OCI-M2 (cell line): ENCODE measurements at regions not wholly inside any gene's neighbourhood (a gene's known extent, or its start where the extent isn't known, plus 50 kb on each side); places are given as distances from the start of the nearest gene placed in this dataset.
"Not testable (repeated sequence)": the region's sequence is repeated elsewhere in the genome, so short reads cannot be mapped to it uniquely, and the experiment has no call there.

Experiments used
- DNase-seq: peaks from one replicate; lab custom pipeline; 2025; ENCODE audit not compliant: unreplicated experiment; lab: John Stamatoyannopoulos, UW

DNA sequence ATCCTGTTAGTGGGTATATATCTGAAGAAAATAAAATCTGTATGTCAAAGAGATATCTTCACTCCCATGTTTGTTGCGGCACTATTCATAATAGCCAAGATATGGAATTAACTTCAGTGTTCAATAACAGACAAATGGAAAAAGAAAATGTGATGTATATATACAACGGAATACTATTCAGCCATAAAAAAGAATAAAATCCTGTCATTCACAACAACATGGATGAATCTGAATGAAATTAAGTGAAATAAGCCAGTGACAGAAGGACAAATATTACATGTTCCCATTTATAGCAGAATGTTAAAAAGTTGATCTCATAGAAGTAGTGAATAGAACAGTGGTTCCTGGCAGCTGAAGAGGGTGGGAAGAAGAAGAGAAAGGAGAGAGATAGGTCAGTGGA lies 239.1 kb upstream of the RUNX1 start:
- DNase-seq = no peak

- DNase-seq = no peak
Observed at GRCh38 chr21:35284199-35284598, 235.1 kb upstream of the RUNX1 start.

DNA sequence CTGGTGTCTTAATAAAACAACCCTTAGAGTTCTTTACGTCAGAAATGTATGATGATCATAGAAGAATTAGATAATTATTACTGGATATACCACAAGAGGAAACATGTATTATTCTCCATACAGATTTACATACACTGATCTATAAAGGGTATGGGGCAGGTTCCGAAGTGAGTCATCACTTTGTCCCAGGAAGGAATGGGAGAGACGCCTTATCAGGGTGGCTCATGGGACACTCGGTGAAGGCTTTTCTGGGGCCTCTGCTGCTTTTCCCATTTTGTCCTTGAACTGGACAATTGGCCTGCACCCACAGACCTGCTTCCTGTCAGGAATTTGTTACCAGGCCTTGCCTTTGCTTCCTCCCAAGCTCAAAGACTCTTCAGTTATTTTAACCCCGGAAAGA lies 233.8 kb upstream of the RUNX1 start:
- no peak for DNase-seq

- DNase-seq = no peak
Observed at GRCh38 chr21:35281956-35282355, 232.9 kb upstream of the RUNX1 start.

DNA sequence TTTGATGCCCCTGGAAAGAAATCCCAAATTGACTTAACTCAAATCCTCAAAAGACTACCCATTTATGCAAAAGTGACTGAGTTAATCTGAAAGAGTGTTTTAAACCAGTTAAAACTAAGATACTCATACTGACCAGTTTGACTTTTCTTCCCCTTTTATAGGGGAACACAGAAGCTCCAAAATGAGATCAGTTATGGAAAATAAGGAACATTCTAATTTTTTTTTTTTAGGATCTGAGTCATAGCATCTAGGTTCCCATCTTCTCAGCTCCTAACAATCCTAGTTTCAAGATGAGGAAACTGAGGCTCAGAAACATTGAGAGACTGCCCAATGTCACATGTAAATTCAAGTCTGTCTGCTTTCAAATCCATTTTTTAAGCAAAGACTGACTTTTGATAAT lies 231.1 kb upstream of the RUNX1 start:
- no peak for DNase-seq

DNA sequence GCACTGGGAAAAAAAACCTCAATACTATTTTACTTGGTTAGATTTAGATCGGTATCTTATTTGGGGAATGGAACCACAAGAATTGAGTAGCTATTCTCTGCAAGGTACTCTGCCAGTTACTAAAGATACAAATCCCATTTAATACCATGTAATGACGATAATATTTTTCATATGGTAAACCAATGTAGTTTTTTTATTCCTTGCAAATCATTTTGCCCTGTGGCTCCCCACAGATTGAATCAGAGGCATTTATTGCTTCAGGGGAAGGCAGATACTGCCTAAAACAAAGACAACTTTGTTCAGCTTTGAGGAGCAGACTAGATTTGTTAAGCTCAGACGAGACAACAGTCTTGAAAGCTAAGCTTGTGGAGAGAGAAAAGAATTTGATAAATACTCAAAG lies 226.7 kb upstream of the RUNX1 start:
- DNase-seq = no peak

DNA sequence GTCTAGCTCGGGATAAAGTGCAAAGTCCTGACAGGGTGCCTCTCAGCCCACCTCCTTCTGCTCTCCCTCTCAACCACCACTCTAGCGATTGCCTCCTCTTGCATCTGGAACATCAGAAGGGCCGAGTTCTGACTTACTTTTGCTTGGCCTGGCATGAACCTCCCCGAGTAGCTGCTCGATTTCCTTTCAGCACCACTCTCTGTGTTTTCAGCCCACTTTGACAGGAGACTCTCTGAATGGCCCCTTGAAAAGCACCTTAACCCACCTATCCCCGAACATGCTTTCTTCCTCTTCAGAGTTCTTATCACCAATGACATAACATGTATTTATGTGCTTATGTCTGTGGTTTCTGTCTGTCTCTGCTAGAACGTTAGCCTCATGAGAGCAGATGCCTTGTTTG lies 225.8 kb upstream of the RUNX1 start:
- DNase-seq = no peak

GRCh38 chr21:35274090-35274489 lies 225.0 kb upstream of the RUNX1 start:
- no peak for DNase-seq

GRCh38 chr21:35273333-35273732 lies 224.2 kb upstream of the RUNX1 start:
- no peak for DNase-seq

DNA sequence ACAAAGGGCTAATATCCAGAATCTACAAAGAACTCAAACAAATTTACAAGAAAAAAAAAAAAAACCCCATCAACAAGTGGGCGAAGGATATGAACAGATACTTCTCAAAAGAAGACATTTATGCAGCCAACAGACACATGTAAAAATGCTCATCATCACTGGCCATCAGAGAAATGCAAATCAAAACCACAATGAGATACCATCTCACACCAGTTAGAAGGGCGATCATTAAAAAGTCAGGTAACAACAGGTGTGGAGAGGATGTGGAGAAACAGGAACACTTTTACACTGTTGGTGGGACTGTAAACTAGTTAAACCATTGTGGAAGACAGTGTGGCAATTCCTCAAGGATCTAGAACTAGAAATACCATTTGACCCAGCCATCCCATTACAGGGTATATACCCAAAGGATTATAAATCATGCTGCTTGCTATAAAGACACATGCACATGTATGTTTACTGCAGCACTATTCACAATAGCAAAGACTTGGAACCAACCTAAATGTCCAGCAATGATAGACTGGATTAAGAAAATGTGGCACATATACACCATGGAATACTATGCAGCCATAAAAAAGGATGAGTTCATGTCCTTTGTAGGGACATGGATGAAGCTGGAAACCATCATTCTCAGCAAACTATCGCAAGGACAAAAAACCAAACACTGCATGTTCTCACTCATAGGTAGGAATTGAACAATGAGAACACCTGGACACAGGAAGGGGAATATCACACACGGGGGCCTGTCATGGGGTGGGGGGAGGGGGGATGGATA lies 222.4 kb upstream of the RUNX1 start:
- DNase-seq = not testable (repeated sequence)

DNA sequence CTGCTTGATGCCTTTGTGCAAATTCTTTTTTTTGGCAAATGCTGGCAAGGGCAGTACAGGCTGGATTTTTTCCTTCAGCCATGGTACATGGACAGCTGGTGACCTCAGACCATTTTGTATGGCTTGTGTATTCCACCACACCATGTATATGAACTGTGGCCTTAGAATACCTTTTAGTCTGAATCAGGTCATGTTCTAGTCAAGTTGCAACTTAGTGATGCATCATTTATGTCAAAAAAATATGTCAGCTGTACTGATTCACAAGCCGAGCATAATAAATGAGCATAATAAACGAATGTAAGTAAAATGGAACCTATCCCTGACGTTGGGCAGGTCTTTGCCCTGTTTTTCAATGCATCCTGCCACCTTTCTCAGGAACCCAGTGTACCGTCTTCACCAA lies 219.7 kb upstream of the RUNX1 start:
- no peak for DNase-seq

DNA sequence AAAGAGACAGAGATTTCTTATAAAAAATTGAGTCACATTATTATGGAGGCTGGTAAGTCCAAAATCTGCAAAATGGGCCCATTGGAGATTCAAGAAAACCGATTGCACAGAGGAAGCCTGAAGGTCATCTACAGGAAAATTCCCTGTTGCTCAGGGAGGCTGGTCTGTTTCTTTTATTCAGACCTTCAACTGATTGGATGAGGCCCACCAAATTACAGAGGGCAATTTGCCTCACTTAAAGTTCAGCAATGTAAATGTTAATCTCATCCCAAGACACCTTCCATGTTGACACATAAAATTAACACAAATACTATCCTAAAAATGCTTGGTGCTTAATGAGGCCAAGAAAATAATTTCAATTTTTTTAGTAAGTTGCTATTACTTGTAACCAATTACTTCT lies 219.2 kb upstream of the RUNX1 start:
- DNase-seq = no peak

DNA sequence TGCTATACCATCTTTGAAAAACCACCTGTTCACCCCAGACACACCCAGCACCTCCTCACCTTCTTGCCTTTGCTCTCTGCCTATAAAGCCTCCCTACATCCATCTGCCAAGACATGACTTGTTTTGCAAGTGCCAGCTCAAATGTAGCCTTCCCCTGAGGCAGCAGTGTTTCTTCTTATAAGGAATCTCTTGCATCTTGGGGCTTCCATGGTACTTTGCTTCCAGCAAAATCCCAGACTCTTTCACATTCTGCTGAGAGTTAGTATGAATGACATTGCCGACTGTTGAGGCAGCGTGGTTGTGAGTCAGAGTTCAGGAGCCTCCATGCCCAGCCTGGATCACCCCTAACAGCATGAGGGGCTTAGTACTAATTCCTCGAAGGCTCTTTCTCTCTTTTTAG lies 217.4 kb upstream of the RUNX1 start:
- DNase-seq = no peak

DNA sequence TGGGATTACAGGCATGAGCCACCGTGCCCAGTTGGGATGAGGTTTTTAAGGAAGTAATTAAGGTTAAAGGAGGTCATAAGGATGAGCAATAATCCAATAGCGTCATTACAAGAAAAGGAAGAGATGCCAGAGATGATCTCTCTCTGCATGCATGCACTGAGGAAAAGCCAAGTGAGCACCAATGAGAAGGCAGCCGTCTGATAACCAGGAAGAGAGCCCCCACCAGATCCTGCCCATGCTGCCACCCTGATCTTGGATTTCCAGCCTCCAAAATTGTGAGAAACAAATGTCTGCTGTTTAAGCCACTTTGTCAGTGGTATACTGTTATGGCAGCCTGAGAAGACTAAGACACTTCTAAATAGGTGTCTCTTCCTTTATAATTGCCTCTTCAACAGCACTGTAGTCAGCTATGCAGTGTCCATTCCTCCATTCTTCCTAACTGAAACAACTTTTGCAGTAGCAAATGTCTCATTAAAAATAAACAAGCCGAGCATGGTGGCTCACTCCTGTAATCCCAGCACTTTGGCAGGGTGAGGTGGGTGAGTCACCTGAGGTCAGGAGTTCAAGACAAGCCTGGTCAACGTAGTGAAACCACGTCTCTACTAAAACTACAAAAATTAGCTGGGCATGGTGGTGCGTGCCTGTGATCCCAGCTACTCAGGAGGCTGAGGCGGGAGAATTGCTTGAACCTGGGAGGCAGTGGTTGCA lies 216.2 kb upstream of the RUNX1 start:
- DNase-seq = no peak

DNA sequence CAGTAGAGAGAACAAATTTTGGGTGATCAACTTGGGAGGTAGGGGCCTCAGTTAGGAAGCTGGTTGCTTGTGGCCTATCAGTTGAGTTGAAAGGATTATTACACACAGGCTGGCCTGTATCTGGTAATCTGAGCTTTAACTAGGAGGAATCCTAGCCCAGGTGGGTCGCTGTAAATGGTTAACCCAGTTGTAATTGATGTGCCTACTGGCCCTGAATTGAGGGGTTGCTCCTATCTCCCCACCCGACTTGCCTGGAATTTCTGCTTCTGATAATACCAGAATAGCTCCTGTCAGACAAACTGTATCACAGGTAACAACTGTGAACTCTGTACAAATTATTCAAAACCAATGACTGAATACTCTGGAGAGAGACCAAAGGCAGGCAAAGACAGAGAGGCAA lies 210.4 kb upstream of the RUNX1 start:
- no peak for DNase-seq

DNA sequence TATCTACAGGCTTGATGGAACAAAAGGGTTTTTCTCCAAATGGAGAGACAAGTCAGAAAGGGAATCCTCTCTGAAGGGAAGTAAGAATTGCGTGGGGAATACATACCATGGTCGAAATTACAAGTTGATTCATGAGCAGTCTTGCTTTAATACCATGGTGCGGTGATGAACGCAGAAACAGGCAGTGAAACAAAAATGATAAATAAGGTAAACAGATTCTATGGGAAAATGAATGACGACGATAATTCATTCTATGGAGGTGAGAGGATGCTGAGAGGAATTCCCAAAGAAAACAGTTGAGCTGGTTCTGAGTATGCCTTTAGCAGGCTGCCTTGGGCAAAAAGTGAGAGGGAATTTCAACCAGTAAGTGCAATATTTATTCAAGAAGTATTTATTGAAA lies 209.4 kb upstream of the RUNX1 start:
- no peak for DNase-seq

DNA sequence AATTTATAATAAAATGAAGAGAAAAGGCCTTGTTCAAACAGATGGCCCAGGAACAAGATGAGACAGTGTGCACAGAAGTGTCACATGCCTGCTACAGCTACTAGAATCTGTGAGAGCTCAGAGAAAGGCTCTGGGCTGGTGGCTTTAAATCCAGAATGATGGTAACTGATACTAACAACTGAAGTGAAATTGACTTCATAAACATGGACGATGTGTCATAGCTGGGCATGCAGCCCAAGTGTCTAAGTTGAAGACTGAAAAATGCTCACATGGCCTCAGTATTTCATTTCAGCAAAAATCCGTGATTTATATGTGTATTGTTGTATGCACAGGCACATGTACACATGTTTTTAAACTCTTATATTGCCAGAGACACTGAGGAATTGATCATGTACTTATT lies 208.3 kb upstream of the RUNX1 start:
- no peak for DNase-seq

- DNase-seq = no peak
Observed at GRCh38 chr21:35256468-35256988, 207.4 kb upstream of the RUNX1 start.

GRCh38 chr21:35254765-35255138 lies 205.7 kb upstream of the RUNX1 start:
- no peak for DNase-seq

DNA sequence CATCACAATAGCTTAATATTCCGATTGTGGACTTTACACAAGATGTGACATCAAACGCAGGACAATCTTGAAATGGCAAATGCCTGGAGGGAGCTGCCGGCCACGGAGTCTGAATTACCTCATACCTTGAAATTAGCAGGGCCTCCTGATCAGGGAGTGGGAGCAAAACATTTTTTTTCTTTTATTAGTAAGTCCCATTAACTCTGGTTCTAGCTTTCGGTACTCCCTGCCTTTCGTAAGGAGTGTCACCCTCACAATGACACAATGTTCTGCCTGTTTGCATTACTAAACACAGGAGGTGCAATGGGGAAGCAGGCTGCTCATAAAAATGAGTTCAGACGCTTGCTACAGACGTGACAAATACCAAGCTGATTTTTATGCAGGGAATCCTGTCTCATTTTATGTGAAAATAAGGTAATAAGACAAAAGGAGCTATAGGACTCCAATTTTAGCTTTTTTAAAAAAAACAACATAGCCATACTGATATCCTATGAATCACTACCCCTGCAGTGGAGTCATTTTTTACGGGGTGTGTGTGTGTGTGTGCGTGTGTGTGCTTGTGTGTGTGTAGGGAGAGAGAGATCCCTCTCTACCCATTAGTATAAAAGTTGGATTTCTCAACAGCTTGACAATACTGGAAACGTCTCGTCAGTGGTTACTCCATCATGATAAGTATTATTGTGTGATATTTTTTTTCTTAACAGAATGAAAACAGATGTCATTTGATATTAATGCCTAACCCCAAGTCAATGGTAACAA lies 205.1 kb upstream of the RUNX1 start:
- DNase-seq = no peak

- no peak for DNase-seq
Observed at GRCh38 chr21:35252831-35253230, 203.7 kb upstream of the RUNX1 start.

DNA sequence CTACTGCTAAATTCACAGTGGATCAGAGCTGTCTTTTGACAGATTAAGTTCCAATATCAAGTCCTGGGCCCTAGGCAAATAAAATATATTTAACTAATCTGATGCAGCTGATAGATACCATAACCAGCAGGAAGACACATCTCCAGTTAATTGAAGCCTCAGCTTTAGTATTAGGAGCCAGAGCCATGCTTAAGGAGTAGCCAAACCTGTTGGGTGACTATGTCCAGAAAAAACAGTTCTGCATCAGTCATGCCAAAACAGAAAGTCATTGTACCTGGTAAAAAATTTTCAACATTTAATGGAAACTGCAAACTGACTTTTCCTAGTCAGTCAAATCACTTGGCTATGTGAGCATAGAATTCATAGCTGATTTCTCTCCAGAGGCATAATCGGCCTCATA lies 200.5 kb upstream of the RUNX1 start:
- no peak for DNase-seq
